MCF 10A (cell line): ENCODE measurements at regions not wholly inside any gene's neighbourhood (a gene's known extent, or its start where the extent isn't known, plus 50 kb on each side); places are given as distances from the start of the nearest gene placed in this dataset.
A peak's percentile ranks its signal among the peaks of the same experiment; 100 is the strongest.

Experiments
- BruUV-seq: library from RNA; stranded (reverse); fragments of 400-500 nt; replicated peaks from 2 replicates; lab custom pipeline; 2021; lab: Mats Ljungman, UMichigan
- CTCF ChIA-PET: fragments of 300-600 bp; sonication (Branson Sonifier 250); formaldehyde crosslinking; extraction: SDS; loops from one replicate; lab custom pipeline; 2021; ENCODE audit warnings: antibody characterized with exemption, inconsistent platforms; lab: Yijun Ruan, JAX
- POLR2A ChIA-PET: fragments of 300-600, 350-650 bp; sonication (Branson Sonifier 250); formaldehyde crosslinking; extraction: SDS; loops from one replicate; lab custom pipeline; 2020; ENCODE audit warnings: antibody characterized with exemption, inconsistent platforms; lab: Yijun Ruan, JAX
- DNase-seq: peaks from one replicate; pipeline ENCODE4 v3.0.0-alpha.2; 2018; ENCODE audit not compliant: unreplicated experiment
- H3K27ac Mint-ChIP-seq: one replicate; pipeline ENCODE4 v1.8.0; 2022; ENCODE audit warnings: mild to moderate bottlenecking, low read depth, mixed read lengths; ENCODE audit not compliant: unreplicated experiment
- H3K27me3 Mint-ChIP-seq: one replicate; pipeline ENCODE4 v1.8.0; 2022; ENCODE audit warnings: mixed read lengths; ENCODE audit not compliant: insufficient read depth, unreplicated experiment
- H3K36me3 Mint-ChIP-seq: one replicate; pipeline ENCODE4 v1.8.0; 2022; ENCODE audit warnings: mild to moderate bottlenecking, moderate library complexity, mixed read lengths; ENCODE audit not compliant: insufficient read depth, unreplicated experiment
- H3K4me1 Mint-ChIP-seq: one replicate; pipeline ENCODE4 v1.8.0; 2022; ENCODE audit warnings: mixed read lengths; ENCODE audit not compliant: insufficient read depth, unreplicated experiment
- H3K4me3 Mint-ChIP-seq: one replicate; pipeline ENCODE4 v1.8.0; 2022; ENCODE audit warnings: mild to moderate bottlenecking, moderate library complexity, mixed read lengths; ENCODE audit not compliant: unreplicated experiment
- H3K9me3 Mint-ChIP-seq: one replicate; pipeline ENCODE4 v1.8.0; 2022; ENCODE audit warnings: mixed read lengths; ENCODE audit not compliant: unreplicated experiment
- intact Hi-C: fragments of 100-400 bp; cut with micrococcal nuclease; formaldehyde crosslinking; loops from 2 replicates; pipeline ENCODE4 v1.14.1; 2022
- TF ChIP-seq, protein P1 (sequence below): fragments of 200-600 bp; IDR thresholded peaks from one replicate; pipeline ENCODE4 v1.8.0; 2022; ENCODE audit warnings: antibody characterized with exemption, mild to moderate bottlenecking; ENCODE audit not compliant: unreplicated experiment

DNA sequence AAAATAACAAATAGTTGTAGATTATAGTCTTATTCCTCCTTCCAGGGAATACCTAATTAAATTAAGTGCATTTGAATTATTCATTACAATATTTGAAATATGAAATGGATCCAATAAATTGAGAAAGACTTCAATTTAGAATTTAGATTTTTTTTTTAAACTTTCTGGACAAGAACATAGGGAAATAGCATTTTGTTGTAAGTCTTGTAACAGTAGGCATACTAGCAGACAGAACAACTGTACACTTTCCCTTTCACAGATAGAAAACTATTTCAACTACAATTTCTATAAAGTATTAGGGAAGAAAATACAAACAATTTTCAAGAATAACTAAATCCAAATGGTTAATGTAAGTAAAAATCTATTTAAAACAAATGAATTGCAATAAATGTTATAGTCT lies 577.5 kb downstream of the USP25 start:
- H3K36me3 Mint-ChIP-seq, result no peaks in the 10 kb centered on the region
- TF ChIP-seq, protein P1, sequence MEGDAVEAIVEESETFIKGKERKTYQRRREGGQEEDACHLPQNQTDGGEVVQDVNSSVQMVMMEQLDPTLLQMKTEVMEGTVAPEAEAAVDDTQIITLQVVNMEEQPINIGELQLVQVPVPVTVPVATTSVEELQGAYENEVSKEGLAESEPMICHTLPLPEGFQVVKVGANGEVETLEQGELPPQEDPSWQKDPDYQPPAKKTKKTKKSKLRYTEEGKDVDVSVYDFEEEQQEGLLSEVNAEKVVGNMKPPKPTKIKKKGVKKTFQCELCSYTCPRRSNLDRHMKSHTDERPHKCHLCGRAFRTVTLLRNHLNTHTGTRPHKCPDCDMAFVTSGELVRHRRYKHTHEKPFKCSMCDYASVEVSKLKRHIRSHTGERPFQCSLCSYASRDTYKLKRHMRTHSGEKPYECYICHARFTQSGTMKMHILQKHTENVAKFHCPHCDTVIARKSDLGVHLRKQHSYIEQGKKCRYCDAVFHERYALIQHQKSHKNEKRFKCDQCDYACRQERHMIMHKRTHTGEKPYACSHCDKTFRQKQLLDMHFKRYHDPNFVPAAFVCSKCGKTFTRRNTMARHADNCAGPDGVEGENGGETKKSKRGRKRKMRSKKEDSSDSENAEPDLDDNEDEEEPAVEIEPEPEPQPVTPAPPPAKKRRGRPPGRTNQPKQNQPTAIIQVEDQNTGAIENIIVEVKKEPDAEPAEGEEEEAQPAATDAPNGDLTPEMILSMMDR, result no peak
- no peak overlapping the region for H3K27ac Mint-ChIP-seq
- intact Hi-C loops, result no loop called here
- no peak for DNase-seq
- no peak overlapping the region for H3K4me3 Mint-ChIP-seq
- ChIA-PET POLR2A (interaction anchor here (0.6 kb wide), 1 partner anchor 178 kb away, joined by 3 read pairs; no protein-coding TSS in a partner anchor), CTCF (no interaction called here)
- H3K9me3 Mint-ChIP-seq, result no peaks in the 10 kb centered on the region
- H3K27me3 Mint-ChIP-seq, result peaks cover 62% of the 10 kb centered on the region
- H3K4me1 Mint-ChIP-seq, result no peaks in the 10 kb centered on the region
- BruUV-seq, result no TSS peak

DNA sequence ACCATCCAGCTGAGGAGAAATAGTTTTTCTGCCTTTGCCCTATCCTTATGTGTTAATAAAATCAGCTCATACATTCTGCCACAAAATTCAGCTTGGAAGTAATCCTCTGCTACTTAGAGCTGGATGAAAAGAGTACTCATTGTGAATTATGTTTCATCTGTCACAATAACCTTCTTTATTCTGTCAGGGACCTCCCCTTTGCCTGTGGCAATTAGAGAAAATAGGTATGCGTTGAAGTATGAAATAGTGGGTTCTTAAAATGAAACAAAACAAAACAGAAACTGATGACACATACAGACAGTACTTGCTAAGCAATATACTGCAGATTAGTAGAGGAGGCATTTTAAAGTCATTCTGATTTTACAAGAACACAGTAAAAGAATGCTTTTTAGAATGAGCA lies 578.5 kb downstream of the USP25 start:
- DNase-seq, result peak; percentile 14
- ChIA-PET POLR2A (interaction anchor here (0.6 to 2.3 kb wide), 5 partner anchors 13 to 114 kb away, joined by 3 to 10 read pairs (median 3); no protein-coding TSS in a partner anchor), CTCF (interaction anchor here (0.6 kb wide), 2 partner anchors 54 to 415 kb away, joined by 3 read pairs; no protein-coding TSS in a partner anchor)
- intact Hi-C loops, result no loop called here
- no peak overlapping the region for H3K27ac Mint-ChIP-seq
- no peaks in the 10 kb centered on the region for H3K4me1 Mint-ChIP-seq
- TF ChIP-seq, protein P1, result no peak
- no peaks in the 10 kb centered on the region for H3K36me3 Mint-ChIP-seq
- no peaks in the 10 kb centered on the region for H3K9me3 Mint-ChIP-seq
- peaks cover 64% of the 10 kb centered on the region for H3K27me3 Mint-ChIP-seq
- peak overlapping the region; percentile 14 for H3K4me3 Mint-ChIP-seq
- BruUV-seq, result no TSS peak

DNA sequence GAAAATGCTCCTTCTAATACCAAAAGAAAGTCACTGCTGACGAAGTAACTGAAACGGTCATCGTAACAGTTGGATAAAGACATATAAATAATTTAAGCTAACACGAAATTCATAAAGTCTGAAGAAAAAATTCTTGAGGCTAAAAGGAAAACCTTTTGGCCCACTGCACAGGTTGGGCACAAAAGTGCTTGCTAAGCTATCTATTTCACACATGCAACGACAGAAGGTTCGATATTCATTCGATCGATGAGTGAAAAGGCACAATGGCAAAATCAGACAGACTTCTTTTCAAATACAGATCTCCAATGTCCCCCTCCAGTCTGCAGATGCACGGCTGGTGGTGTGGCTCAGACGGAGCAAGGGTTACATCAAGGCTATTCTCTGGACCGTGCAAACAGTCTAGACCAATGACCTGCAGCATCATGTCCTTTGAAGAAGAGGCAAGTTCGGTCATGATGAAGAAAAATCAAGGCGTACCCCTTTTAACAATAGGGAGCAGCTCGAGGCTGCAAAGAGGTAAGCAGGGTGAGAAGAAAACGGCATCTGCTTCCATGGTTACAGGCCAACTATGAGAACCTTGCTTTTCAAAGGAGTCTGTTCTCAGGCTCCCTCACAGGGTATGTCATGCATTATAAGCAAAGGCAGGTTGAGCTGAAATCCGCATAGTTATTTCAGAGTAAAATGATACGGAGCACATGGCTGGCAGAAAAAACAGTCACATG lies 579.6 kb downstream of the USP25 start:
- ChIA-PET POLR2A (interaction anchor here (1.2 to 2.3 kb wide), 4 partner anchors 13 to 115 kb away, joined by 3 to 10 read pairs (median 6); no protein-coding TSS in a partner anchor), CTCF (interaction anchor here (0.6 to 0.7 kb wide), 2 partner anchors 417 to 791 kb away, joined by 3 to 5 read pairs; no protein-coding TSS in a partner anchor)
- Mint-ChIP-seq H3K9me3 (no peaks in the 10 kb centered on the region), H3K27me3 (peaks cover 61% of the 10 kb centered on the region), H3K4me3 (no peak overlapping the region), H3K36me3 (no peaks in the 10 kb centered on the region), H3K27ac (no peak overlapping the region), H3K4me1 (no peaks in the 10 kb centered on the region)
- TF ChIP-seq, protein P1, result no peak
- no TSS peak for BruUV-seq
- no peak for DNase-seq
- intact Hi-C loops, result no loop called here

DNA sequence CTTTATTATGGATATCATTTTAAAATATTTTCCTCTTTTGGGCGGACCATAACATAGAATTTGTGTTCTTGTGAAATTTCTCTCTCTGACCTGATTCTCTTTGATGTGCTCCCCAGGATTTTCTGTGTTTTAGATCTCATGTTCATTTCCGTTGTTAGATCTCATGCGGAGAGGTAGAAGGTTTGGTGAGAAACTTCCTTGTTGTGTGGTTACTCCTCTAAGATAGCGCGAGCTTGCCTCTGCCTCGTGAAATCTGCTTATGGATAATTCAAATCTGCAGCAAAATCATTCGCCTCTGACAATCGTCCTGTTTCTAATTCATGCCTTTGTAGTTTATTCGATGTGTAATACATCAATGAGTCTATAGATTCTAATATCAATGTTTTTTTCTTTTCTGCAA lies 580.4 kb downstream of the USP25 start:
- Mint-ChIP-seq H3K9me3 (no peaks in the 10 kb centered on the region), H3K27me3 (peaks cover 58% of the 10 kb centered on the region), H3K27ac (no peak overlapping the region), H3K4me1 (no peaks in the 10 kb centered on the region), H3K36me3 (no peaks in the 10 kb centered on the region), H3K4me3 (no peak overlapping the region)
- no TSS peak for BruUV-seq
- POLR2A ChIA-PET, result interaction anchor here (1.2 to 1.8 kb wide), 2 partner anchors 12 to 99 kb away, joined by 3 to 4 read pairs; no protein-coding TSS in a partner anchor
- DNase-seq, result no peak
- intact Hi-C loops, result no loop called here
- TF ChIP-seq, protein P1, result no peak
- CTCF ChIA-PET, result no interaction called here
